Vagina (tissue), 2 donors: ENCODE measurements at regions not wholly inside any gene's neighbourhood (a gene's known extent, or its start where the extent isn't known, plus 50 kb on each side); places are given as distances from the start of the nearest gene placed in this dataset.
"Not testable (repeated sequence)": the region's sequence is repeated elsewhere in the genome, so short reads cannot be mapped to it uniquely, and the experiment has no call there.

Experiments used
- DNase-seq, 2 donors: peaks; one replicate each; pipeline ENCODE4 v3.0.0-alpha.2; 2017; ENCODE audit errors: extremely low spot score in 2 of 2
- H3K27ac ChIP-seq: fragments of 200-600 bp; sonication (generic); one replicate; pipeline ENCODE4 v1.5.1; 2019
- H3K27me3 ChIP-seq: fragments of 200-600 bp; sonication (generic); one replicate; pipeline ENCODE4 v1.5.1; 2019
- H3K36me3 ChIP-seq, 2 donors: fragments of 200-600 bp; sonication (generic); one replicate each; pipeline ENCODE4 v1.5.1; 2017 to 2019
- H3K4me1 ChIP-seq: fragments of 200-600 bp; sonication (generic); one replicate; pipeline ENCODE4 v1.5.1; 2019
- H3K4me3 ChIP-seq, 2 donors: fragments of 200-600 bp; sonication (generic); 1 replicate in 1 of 2; 2 replicates in 1 of 2; pipeline ENCODE4 v1.5.1; 2016 to 2019
- H3K9me3 ChIP-seq: fragments of 200-600 bp; sonication (generic); one replicate; pipeline ENCODE4 v1.5.1; 2019
- POLR2A ChIP-seq, 2 donors: fragments of 450-650 bp; IDR thresholded peaks; one replicate each; pipeline ENCODE4 v1.6.1; 2017; ENCODE audit warnings: antibody characterized with exemption in 2 of 2, mild to moderate bottlenecking in 2 of 2, moderate library complexity in 2 of 2
- POLR2AphosphoS5 ChIP-seq, 2 donors: sonication (generic); formaldehyde crosslinking; IDR thresholded peaks; one replicate each; pipeline ENCODE4 v1.9.0; 2017; ENCODE audit warnings: antibody characterized with exemption in 2 of 2, mild to moderate bottlenecking in 2 of 2, low read depth in 1 of 2; ENCODE audit not compliant: insufficient read depth in 1 of 2
- intact Hi-C: fragments of 100-400 bp; cut with DNase I; formaldehyde crosslinking; loops from one replicate; pipeline ENCODE4 v1.15.1; 2023
- TF ChIP-seq, protein P1 (sequence below), 3 experiments: fragments of 450-650 bp in 2 of 3; fragments of 200-600 bp in 1 of 3; sonication (generic) in 1 of 3; IDR thresholded peaks; one replicate each; pipeline ENCODE4 v1.5.1; 2017 to 2019; ENCODE audit warnings: antibody characterized with exemption in 3 of 3, mild to moderate bottlenecking in 2 of 3, moderate library complexity in 2 of 3

DNA sequence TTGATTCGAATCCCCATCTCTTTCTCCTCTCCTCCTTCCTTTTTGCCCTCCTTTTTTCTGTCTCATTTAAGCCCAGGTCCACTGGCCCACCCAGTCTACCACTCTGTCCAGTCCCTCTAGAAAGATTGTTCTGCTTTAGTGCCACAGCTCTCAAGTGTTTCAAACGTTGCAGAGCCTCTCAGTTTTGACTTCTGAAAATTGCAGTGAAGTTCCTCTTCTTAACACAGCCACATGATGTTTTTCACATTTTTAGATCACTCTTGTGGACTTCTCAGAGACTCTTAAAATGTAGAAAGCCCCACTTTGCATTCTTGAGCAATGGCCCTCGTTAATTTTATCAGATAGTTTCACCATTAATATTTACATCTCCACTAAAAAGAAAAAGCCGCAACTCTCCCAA is 253.1 kb downstream of the HAPSTR1 start:
- H3K36me3 ChIP-seq: no peaks in the 10 kb centered on the region
- TF ChIP-seq, protein P1, sequence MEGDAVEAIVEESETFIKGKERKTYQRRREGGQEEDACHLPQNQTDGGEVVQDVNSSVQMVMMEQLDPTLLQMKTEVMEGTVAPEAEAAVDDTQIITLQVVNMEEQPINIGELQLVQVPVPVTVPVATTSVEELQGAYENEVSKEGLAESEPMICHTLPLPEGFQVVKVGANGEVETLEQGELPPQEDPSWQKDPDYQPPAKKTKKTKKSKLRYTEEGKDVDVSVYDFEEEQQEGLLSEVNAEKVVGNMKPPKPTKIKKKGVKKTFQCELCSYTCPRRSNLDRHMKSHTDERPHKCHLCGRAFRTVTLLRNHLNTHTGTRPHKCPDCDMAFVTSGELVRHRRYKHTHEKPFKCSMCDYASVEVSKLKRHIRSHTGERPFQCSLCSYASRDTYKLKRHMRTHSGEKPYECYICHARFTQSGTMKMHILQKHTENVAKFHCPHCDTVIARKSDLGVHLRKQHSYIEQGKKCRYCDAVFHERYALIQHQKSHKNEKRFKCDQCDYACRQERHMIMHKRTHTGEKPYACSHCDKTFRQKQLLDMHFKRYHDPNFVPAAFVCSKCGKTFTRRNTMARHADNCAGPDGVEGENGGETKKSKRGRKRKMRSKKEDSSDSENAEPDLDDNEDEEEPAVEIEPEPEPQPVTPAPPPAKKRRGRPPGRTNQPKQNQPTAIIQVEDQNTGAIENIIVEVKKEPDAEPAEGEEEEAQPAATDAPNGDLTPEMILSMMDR (IDR thresholded peaks at IDR 0.05): no peak
- TF ChIP-seq POLR2A (IDR thresholded peaks at IDR 0.05) (no peak), POLR2AphosphoS5 (IDR thresholded peaks at IDR 0.05; ENCODE audit: insufficient read depth in 1 of 2, low read depth in 1 of 2) (no peak)
- H3K27ac ChIP-seq: no peak overlapping the region
- H3K4me3 ChIP-seq: no peak overlapping the region
- intact Hi-C loops: no loop called here
- no peaks in the 10 kb centered on the region for H3K27me3 ChIP-seq
- no peak for DNase-seq
- no peaks in the 10 kb centered on the region for H3K4me1 ChIP-seq
- no peaks in the 10 kb centered on the region for H3K9me3 ChIP-seq

DNA sequence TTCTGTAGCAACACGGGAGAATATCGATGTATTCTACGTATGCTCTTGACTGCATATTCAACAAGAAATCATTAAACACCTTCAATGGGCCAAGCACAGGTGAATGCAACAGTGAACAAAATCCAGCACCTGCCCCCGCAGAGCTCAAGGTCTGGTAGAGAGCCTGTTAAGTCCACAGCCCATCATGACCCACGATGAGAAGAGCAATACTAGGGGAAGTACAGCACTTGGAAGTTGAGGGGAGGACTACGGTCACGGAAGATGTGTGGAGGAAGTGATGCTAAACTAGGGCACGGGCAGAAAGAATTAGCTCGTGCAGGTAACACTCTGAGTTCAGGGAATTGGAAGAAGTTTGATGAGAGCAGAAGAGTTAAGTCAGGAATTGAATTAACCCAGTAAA is 253.6 kb downstream of the HAPSTR1 start:
- Histone ChIP-seq H3K36me3 (no peaks in the 10 kb centered on the region), H3K4me1 (no peaks in the 10 kb centered on the region), H3K4me3 (no peak overlapping the region), H3K9me3 (no peaks in the 10 kb centered on the region), H3K27me3 (no peaks in the 10 kb centered on the region), H3K27ac (no peak overlapping the region)
- TF ChIP-seq, protein P1 (IDR thresholded peaks at IDR 0.05): no peak
- TF ChIP-seq POLR2A (IDR thresholded peaks at IDR 0.05) (no peak), POLR2AphosphoS5 (IDR thresholded peaks at IDR 0.05; ENCODE audit: insufficient read depth in 1 of 2, low read depth in 1 of 2) (no peak)
- DNase-seq: no peak
- intact Hi-C loops: no loop called here

DNA sequence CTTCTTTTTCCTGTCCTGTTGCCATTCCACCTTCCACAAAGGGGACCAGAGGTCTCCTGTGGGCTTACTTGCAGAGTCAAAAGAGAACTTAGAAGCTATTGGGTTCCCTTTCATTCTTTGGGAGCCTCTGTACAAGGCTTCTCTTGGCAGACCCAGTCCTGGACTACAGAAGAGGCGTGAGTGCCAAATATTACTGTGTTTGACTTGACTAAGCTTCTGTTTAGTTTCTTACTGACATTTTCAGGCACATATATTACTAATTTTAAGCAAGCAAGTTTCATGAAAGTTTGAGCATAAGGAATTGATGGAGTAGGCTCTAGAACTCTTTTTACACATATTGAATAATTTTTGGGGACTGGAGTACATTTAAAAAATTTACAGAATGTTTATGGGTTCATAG is 254.4 kb downstream of the HAPSTR1 start:
- intact Hi-C loops: no loop called here
- TF ChIP-seq POLR2AphosphoS5 (IDR thresholded peaks at IDR 0.05; ENCODE audit: insufficient read depth in 1 of 2, low read depth in 1 of 2) (no peak), POLR2A (IDR thresholded peaks at IDR 0.05) (no peak)
- TF ChIP-seq, protein P1 (IDR thresholded peaks at IDR 0.05): no peak
- Histone ChIP-seq H3K4me3 (no peak overlapping the region), H3K27ac (no peak overlapping the region), H3K27me3 (no peaks in the 10 kb centered on the region), H3K9me3 (no peaks in the 10 kb centered on the region), H3K36me3 (no peaks in the 10 kb centered on the region), H3K4me1 (no peaks in the 10 kb centered on the region)
- no peak for DNase-seq

DNA sequence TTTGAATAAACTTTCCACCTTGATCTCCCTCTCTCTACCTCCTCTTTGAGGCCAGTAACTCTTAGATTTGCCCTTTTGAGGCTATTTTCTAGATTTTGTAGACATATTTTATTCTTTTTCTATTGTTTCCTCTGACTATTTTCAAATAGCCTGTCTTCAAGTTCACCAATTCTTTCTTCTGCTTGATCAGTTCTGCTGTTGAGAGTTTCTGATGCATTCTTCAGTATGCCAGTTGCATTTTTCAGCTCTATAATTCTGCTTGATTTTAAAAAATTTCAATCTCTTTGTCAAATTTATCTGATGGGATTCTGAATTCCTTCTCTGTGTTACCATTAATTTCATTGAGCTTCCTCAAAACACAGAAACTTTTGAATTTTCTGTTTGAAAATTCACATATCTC is 257.5 kb downstream of the HAPSTR1 start:
- no peak for DNase-seq
- intact Hi-C loops: no loop called here
- TF ChIP-seq, protein P1 (IDR thresholded peaks at IDR 0.05): no peak
- no peaks in the 10 kb centered on the region for H3K4me1 ChIP-seq
- no peak overlapping the region for H3K4me3 ChIP-seq
- H3K9me3 ChIP-seq: no peaks in the 10 kb centered on the region
- H3K27ac ChIP-seq: no peak overlapping the region
- H3K27me3 ChIP-seq: no peaks in the 10 kb centered on the region
- H3K36me3 ChIP-seq: no peaks in the 10 kb centered on the region

DNA sequence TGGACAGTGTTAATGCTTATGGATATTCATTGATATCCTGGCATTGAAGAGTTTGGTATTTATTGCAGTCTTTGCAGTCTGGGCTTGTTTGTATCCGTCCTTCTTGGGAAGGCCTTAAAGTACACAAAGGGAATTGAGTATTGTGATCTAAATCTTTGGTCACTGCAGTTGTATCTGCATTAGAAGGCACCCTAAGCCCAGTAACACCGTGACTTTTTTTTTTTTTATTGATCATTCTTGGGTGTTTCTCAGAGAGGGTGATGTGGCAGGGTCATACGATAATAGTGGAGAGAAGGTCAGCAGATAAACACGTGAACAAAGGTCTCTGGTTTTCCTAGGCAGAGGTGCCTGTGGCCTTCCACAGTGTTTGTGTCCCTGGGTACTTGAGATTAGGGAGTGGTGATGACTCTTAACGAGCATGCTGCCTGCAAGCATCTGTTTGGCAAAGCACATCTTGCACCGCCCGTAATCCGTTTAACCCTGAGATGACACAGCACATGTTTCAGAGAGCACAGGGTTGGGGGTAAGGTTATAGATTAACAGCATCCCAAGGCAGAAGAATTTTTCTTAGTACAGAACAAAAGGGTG is 258.0 kb downstream of the HAPSTR1 start:
- H3K9me3 ChIP-seq, H3K36me3 ChIP-seq, DNase-seq, H3K4me1 ChIP-seq, H3K4me3 ChIP-seq, H3K27me3 ChIP-seq, H3K27ac ChIP-seq, intact Hi-C loops: not testable (repeated sequence)

DNA sequence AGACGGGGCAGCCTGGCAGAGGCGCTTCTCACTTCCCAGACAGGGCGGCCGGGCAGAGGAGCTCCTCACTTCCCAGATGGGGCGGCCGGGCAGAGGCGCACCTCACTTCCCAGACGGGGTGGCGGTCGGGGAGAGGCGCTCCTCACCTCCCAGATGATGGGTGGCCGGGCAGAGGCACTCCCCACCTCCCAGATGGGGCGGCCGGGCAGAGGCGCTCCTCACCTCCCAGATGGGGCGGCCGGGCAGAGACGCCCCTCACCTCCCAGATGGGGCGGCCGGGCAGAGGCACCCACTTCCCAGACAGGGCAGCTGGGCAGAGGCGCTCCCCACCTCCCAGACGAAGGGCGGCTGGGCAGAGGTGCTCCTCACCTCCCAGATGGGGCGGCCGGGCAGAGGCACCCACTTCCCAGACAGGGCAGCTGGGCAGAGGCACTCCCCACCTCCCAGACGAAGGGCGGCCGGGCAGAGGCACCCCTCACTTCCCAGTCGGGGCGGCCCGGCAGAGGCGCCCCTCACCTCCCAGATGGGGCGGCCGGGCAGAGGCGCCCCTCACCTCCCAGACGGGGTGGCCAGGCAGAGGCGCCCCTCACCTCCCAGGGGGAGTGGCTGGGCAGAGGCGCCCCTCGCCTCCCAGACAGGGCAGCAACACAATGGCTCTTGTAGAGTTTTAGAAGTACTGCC is 258.8 kb downstream of the HAPSTR1 start:
- intact Hi-C loops, H3K36me3 ChIP-seq, H3K4me1 ChIP-seq, H3K4me3 ChIP-seq, H3K9me3 ChIP-seq, H3K27me3 ChIP-seq, H3K27ac ChIP-seq, DNase-seq: not testable (repeated sequence)
